ENCODE measurements at regions not wholly inside any gene's neighbourhood (a gene's known extent, or its start where the extent isn't known, plus 50 kb on each side); places are given as distances from the start of the nearest gene placed in this dataset.
A peak's percentile ranks its signal among the peaks of the same experiment; 100 is the strongest.
"Not testable (repeated sequence)": the region's sequence is repeated elsewhere in the genome, so short reads cannot be mapped to it uniquely, and the experiment has no call there.

GRCh38 chr18:21928925-21929324 lies 188.3 kb downstream of the MIB1 start:
- no peak for DNase-seq

DNA sequence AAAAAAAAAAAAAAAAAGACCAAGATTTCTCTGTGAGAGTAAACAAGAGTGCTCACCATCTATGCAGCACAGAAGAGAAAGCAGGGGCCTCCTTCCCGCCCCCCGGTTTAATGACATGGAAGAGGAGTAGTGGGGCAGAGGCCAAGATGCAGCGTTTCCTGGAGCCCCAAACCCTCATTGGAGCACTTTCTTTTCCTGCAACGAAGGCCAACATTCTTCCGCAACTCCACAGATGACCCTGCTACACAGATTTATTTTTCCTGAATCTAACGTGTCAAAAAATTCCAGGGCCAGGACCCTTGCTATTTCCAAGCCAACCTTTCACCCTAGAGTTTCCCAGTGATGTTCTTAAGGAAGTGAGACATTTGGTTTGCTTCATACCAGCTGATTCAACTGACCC lies 189.6 kb downstream of the MIB1 start:
- no peak for DNase-seq

DNA sequence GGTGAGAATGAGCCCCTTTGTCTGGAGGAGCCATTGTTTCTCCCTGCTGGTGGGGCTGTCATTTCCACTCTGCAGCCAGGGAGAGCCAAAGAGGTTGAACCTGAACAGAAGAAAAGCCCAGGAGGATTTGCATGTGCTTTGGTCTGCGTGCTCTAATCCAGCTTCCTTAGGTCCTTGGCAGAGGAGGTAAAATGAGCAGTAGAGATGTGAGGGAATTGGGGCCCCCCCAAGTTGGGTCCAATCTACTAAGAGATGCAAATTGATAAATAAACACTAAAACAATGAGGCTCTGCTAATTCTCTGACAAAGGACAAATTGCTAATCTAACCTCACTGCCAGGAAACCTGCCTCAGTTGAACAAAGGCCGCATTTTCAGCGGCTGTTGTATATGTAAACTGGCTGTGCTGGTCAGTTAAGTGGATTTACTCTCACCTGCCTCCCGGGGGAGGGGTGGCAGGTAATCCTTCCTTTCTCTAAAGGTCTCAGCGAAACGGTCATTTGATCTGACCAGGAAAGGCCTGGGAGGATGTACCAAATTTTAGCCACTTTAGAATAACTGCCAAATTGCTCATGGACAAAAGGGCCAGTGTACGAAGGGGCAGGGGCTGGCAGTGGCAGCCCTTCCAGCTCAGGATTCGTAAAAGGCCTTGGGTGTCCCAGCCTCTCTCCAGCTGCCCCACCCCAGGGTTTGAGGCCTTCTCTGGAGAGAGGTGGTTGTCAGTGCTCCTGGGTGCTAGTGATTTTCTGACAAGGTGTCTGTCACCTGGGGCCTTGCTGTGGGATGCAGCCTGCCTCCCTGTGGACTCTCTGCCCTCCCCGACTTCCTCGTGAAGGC lies 193.6 kb downstream of the MIB1 start:
- no peak for DNase-seq

DNA sequence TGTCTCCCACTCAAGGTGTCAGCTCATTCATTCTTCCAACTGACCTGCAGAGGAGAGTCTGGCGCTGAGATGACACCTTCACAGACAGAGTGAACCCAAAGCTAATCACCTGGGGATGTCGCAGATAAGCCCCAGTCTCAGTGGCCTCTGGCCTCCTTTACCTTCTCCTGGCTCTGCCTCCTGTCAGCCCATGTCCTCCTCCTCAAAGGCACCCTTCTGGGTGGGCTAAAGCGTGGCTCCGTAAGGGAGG lies 194.1 kb downstream of the MIB1 start:
- no peak for DNase-seq

DNA sequence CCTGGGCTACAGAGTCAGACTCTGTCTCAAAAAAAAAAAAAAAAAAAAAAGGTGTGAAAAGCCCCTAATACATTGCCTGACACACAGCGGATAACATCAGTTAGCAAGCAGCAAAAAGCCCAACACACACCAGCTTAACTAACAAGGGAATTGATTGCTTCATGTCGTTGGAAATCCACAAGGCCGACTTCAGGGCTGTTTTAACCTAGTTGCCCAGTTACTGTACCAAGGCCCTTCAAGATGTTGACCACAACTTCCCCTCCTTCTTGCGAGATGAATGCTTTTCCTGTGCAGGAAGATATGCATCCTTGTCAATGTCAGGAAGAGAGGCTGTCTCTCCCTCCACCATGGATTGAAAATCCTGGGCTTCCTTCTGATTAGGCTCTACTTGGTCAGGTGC lies 202.9 kb downstream of the MIB1 start:
- DNase-seq: no peak

DNA sequence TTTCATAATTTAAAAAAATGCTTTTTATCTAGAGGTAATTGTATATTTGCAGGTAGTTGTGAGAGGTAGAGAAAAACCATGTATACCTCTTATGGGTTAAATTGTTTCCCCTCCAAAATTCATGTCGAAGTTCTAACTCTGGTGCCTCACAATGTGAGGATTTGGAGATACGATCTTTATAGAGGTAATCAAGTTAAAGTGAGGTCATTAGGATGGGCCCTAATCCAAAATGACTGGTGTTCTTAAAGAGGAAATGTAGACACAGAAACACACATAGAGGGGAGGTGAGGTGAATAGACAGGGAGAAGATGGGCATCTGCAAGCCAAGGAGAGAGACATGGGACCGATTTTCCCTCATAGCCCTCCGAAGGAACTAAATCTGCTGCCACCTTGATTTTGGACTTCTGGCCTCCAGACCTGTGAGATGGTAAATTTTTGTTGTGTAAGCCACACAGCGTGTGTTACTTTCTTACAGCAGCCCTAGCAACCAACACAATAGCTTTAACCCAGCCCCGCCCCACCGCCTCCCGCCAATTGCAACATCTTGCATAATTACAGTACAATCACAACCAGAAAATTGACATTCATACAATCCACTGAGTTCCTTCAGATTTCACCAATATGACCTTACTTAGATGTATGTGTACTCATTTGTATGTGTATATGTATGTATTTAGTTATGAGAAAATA lies 208.9 kb downstream of the MIB1 start:
- DNase-seq: no peak

- no peak for DNase-seq
Observed at GRCh38 chr18:21955757-21956652, 213.4 kb upstream of the GATA6 start.

- DNase-seq: no peak
Observed at GRCh38 chr18:21958263-21958662, 211.1 kb upstream of the GATA6 start.

- DNase-seq: no peak
Observed at GRCh38 chr18:21958707-21959450, 210.5 kb upstream of the GATA6 start.

DNA sequence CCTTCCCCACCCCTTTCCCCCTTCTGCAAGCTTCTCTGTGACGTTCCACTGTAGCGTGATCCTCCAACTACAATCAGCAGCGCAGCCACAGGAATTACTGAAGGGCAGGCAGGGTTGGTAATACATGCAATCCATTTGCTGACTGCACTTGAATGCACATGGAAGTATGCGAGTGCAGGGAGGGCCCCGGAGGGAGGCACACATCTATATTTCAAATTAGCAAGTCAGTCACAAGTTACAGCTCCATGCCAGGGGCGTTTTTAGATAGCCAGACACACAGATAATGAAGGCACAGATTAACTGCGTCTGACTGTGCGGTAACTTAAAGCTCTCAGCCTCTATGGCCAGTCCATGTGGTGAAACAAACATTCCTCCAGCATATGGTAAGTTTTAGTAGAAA lies 209.2 kb upstream of the GATA6 start:
- no peak for DNase-seq

- DNase-seq: no peak
Observed at GRCh38 chr18:21963336-21963735, 206.1 kb upstream of the GATA6 start.

DNA sequence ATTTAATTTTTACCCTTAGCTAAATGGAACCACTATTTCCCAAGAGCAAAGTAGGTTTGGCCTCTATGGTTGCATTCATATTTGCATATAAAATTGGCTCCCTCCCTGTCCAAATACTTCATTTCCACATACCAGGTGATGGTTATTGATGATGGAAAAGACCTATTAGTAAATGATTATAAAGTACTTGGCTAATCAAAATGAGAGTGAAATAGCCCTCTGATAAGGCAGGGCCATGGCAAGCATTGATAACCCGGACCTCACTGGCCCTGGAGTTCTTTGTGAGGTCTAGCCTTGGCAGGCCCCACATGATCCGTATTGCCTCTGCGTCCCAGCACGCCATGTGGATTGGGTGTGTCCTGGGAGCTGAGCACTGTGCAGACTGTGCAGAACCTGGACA lies 201.1 kb upstream of the GATA6 start:
- DNase-seq: no peak

DNA sequence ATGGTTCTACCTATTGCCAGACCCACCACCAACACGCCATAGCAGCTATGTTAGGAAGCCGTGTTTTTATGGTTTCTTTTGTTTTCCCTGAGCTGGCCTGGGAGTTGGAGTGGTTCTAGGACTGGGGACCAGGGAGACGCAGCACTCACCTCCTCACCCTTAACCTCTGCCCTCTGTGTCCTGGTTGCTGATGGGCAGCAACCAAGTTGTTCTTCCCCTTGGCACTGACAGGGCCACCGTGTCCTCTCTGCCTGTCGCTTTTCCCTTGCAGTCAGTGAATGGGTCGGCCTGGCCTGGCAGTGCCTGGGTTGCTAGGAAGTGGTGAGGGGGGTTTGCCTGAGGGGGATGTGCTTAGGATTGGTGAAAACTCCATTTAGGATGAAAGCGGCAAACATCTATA lies 197.1 kb upstream of the GATA6 start:
- no peak for DNase-seq

- DNase-seq: not testable (repeated sequence)
Observed at GRCh38 chr18:21975954-21976353, 193.4 kb upstream of the GATA6 start.

GRCh38 chr18:21978546-21979170 lies 190.7 kb upstream of the GATA6 start:
- DNase-seq: no peak

- DNase-seq: no peak
Observed at GRCh38 chr18:21979171-21979560, 190.2 kb upstream of the GATA6 start.

GRCh38 chr18:21979759-21980158 lies 189.6 kb upstream of the GATA6 start:
- DNase-seq: no peak

DNA sequence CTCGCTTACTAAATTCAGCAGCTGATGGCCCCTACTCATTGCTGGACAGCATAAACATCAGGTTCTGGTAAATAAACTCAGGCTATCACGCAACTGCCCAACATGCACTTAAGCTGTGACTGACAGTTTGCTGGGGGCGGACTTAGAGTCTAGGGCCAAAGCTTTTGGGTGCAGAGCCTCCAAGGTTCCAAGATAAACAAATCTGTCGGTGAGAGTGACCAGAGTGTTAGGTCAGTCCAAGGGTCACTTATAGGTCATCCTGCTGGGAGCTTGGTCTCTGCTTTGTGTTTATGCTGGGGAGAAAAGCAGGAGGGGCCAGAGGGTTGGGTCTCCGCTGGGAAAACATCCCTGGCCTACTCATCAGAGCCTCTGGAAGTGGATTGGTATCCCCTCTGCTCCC lies 188.6 kb upstream of the GATA6 start:
- DNase-seq: no peak

DNA sequence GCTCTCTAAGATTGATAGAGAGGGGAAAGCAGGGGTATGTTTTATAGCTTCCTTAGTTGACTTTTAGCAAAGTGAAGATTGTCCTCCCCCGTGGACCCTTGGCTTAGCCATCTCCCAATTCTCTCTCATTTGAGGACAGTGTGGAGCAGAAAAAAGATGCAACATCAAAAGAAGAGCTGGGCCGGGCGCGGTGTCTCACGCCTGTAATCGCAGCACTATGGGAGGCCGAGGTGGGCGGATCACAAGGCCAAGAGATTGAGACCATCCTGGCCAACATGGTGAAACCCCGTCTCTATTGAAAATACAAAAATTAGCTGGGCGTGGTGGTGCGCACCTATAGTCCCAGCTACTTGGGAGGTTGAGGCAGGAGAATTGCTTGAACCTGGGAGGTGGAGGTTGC lies 187.9 kb upstream of the GATA6 start:
- DNase-seq: not testable (repeated sequence)

DNA sequence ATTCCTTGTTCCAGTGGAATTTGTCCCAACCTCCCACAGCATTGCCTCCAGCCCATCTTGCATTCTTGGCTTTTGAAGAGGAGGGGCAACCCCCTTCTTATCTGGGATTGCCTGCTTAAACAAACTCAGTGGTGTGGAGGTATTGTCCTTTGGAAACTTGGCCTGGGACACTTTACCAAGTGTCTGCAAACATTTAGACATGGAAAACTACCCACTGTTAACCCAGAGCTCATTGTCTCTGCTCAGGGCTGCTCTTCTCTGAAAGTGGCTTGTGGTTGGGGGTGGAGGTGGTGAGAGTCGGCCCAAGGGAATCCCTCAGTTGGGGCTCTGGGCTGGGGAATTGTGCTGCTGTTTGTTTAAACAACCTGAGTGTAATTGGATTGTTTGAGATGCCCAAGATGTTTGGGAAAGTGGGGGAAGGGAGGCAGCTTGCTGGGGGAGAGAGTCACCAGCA lies 178.3 kb upstream of the GATA6 start:
- no peak for DNase-seq

GRCh38 chr18:21991886-21992285 lies 177.5 kb upstream of the GATA6 start:
- DNase-seq: no peak

DNA sequence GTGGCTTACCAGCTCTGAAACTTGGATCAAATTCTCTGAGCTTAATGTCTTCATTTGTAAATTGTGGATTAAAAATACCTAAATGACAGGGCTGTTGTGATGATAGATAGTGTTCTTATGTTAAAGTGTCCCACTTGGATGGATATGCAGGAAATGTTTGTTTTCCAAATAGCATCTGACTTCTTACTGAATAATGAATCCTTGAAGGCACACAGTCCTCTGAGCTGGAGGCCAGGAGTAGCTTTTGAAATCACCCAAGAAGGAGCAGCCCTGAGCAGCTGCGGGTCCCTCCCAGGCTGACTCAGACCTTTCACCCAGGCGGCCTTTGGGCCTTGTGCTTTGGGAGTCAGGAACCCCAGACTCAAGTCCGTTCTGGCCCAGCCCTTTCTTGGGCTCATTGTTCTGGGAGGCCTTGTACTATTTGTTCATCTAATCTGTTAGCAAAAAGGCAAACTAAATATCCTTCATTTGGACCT lies 173.0 kb upstream of the GATA6 start:
- DNase-seq: peak; percentile 17

Measured in skin of body (tissue), 1 donor.